Lung (tissue), 11 donors: ENCODE measurements at regions not wholly inside any gene's neighbourhood (a gene's known extent, or its start where the extent isn't known, plus 50 kb on each side); places are given as distances from the start of the nearest gene placed in this dataset.

Source experiments
- ATAC-seq: fragments of 200-7000 bp; cut with Tn5 transposase; one replicate; pipeline ENCODE4 v1.9.1; 2020; ENCODE audit warnings: moderate number of reproducible peaks; ENCODE audit not compliant: insufficient read depth, low FRiP score
- DNase-seq, 3 donors: peaks; one replicate each; pipeline ENCODE4 v3.0.0-alpha.2; 2013 to 2017
- H3K27ac ChIP-seq, 2 donors: one replicate each; pipeline ENCODE4 v1.5.1; 2013; ENCODE audit warnings: mild to moderate bottlenecking in 2 of 2, moderate library complexity in 2 of 2, control low read depth in 1 of 2, inconsistent platforms in 1 of 2, low read depth in 1 of 2, low read length in 1 of 2
- H3K27me3 ChIP-seq, 3 donors: one replicate each; pipeline ENCODE4 v1.5.1; 2013; ENCODE audit warnings: low read length in 2 of 3; ENCODE audit not compliant: control insufficient read depth in 3 of 3, insufficient read depth in 3 of 3
- H3K36me3 ChIP-seq, 4 donors: one replicate each; pipeline ENCODE4 v1.5.1; 2013; ENCODE audit warnings: low read length in 4 of 4, mild to moderate bottlenecking in 1 of 4, moderate library complexity in 1 of 4; ENCODE audit not compliant: control insufficient read depth in 4 of 4, insufficient read depth in 4 of 4
- H3K4me1 ChIP-seq, 5 donors: one replicate each; pipeline ENCODE4 v1.5.1; 2013; ENCODE audit warnings: low read length in 5 of 5, mild to moderate bottlenecking in 2 of 5, moderate library complexity in 1 of 5; ENCODE audit not compliant: control insufficient read depth in 5 of 5, insufficient read depth in 5 of 5
- H3K4me3 ChIP-seq: one replicate; pipeline ENCODE4 v1.5.1; 2013; ENCODE audit warnings: mild to moderate bottlenecking, control low read depth, moderate library complexity
- H3K9ac ChIP-seq, 2 donors: one replicate each; pipeline ENCODE4 v1.5.1; 2013; ENCODE audit warnings: low read length in 2 of 2, control low read depth in 1 of 2; ENCODE audit not compliant: insufficient read depth in 1 of 2
- H3K9me3 ChIP-seq, 4 donors: one replicate each; pipeline ENCODE4 v1.5.1; 2013; ENCODE audit warnings: low read length in 3 of 4, mild to moderate bottlenecking in 1 of 4, moderate library complexity in 1 of 4; ENCODE audit not compliant: control insufficient read depth in 4 of 4, insufficient read depth in 3 of 4
- CTCF ChIP-seq: IDR thresholded peaks from 2 replicates; pipeline ENCODE4 v1.5.1; 2012; ENCODE audit warnings: mild to moderate bottlenecking; ENCODE audit errors: control extremely low read depth, extremely low read depth
- WGBS, 2 donors: extraction: QIAGEN DNeasy Blood & Tissue Kit; methylation state at CpG; one replicate each; pipeline ENCODE4 v1.1.7; 2013; 5-methylcytosine and 5-hydroxymethylcytosine counted together
- donor health status: control.
- donor health status: control.
- donor health status: Bipolar disorder and iron deficiency.
- donor health status: healthy.
- donor health status: DM: yes; HTN: yes; CAD: no.

- DNase-seq (no peak), ATAC-seq (no peak)
- no peak overlapping the region for H3K27ac ChIP-seq
- no peaks in the 10 kb centered on the region for H3K27me3 ChIP-seq
- H3K9me3 ChIP-seq, result no peaks in the 10 kb centered on the region
- H3K9ac ChIP-seq, result no peak overlapping the region
- no peak overlapping the region for H3K4me3 ChIP-seq
- TF ChIP-seq CTCF, result no peak
- no peaks in the 10 kb centered on the region for H3K36me3 ChIP-seq
- peaks cover 0 to 6% (median 1%) of the 10 kb centered on the region in 5 donors for H3K4me1 ChIP-seq
- 83 to 86% methylated on average over 5 of the region's 5 CpGs for WGBS, 2 donors
Observed at GRCh38 chr7:22669692-22670421, 57.1 kb upstream of the IL6 start.

GRCh38 chr7:22668971-22669401, 58.0 kb upstream of the IL6 start:
- no peak for TF ChIP-seq CTCF
- no peak overlapping the region for H3K4me3 ChIP-seq
- ATAC-seq, result no peak
- H3K27me3 ChIP-seq, result no peaks in the 10 kb centered on the region
- DNase-seq, result no peak
- no peak overlapping the region for H3K27ac ChIP-seq
- H3K4me1 ChIP-seq, result peaks cover 0 to 6% (median 1%) of the 10 kb centered on the region in 5 donors
- H3K9me3 ChIP-seq, result no peaks in the 10 kb centered on the region
- no peak overlapping the region for H3K9ac ChIP-seq
- H3K36me3 ChIP-seq, result no peaks in the 10 kb centered on the region
- WGBS, 2 donors, result 93 to 96% methylated on average over 3 of the region's 3 CpGs

- peaks cover 0 to 6% (median 1%) of the 10 kb centered on the region in 5 donors for H3K4me1 ChIP-seq
- no peaks in the 10 kb centered on the region for H3K27me3 ChIP-seq
- WGBS, 2 donors, result 71 to 81% methylated on average over 2 of the region's 2 CpGs
- no peak for TF ChIP-seq CTCF
- no peaks in the 10 kb centered on the region for H3K36me3 ChIP-seq
- H3K27ac ChIP-seq, result no peak overlapping the region
- DNase-seq (no peak), ATAC-seq (no peak)
- H3K9me3 ChIP-seq, result no peaks in the 10 kb centered on the region
- H3K4me3 ChIP-seq, result no peak overlapping the region
- no peak overlapping the region for H3K9ac ChIP-seq
Observed at GRCh38 chr7:22667562-22668239, 59.3 kb upstream of the IL6 start.
